ENCODE measurements at regions not wholly inside any gene's neighbourhood (a gene's known extent, or its start where the extent isn't known, plus 50 kb on each side); places are given as distances from the start of the nearest gene placed in this dataset.

DNA sequence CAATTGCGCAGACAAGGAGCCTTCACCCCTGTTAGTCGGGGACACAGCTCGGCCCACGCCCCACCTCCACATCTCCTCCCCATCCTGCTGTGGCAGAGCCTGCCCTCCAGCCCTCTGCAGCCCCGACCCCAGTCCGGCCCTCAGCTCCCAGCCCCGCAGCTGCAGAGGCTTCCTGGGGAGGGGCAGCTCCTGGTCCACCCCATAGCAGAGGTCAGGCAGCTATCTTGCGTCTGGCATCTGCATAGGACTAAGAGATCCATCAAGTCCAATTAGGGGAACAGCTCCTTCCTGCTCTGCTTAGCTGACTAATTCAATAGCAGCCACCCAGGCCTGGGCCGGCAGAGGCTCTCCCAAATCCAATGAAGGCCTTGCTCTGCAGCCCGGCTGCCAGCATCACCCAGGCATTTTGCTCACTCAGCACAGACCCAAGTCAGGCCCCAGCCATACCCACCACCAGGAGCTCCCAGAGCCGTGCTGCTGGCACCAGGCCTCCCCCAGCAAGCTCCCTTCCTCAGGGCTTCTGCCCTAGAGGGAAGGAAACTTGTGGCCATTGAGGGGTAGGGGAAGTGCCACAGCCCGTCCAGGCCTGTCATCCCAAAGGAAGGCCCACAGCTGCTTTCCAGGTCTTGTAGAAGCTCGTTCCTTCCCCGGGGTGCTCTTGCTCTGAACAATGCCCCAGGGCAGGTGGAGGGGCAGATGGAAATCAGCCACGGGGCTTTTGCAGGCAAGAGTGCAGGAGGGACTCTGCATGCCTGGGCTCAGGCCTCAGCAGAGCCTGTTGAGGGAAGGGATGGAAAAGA lies 106.2 kb upstream of the RET start:
- CTCF ChIA-PET: no interaction called here
- DNase-seq (ENCODE audit: extremely low spot score): no peak
- POLR2A ChIA-PET: no interaction called here

DNA sequence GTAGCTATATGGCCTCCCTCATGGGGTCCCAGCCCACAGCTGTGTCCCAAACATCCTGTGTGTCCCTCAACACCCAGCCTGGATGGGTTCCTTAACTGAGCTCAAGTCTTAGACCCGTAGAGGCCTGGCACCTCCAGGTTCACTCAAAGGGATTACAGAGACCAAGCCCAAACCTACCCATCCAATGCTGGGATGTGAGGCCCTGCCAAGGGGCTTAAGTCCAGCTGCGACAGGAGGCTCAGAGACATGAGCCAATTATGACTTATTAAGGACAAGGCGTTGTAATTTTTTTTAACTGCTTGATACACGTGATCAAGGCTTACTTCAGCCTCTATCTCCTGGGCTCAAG lies 105.6 kb upstream of the RET start:
- CTCF ChIA-PET: no interaction called here
- no peak for TF ChIP-seq BHLHE40 (IDR thresholded peaks at IDR 0.05; ENCODE audit: borderline replicate concordance)
- no peak for TF ChIP-seq SP1 (IDR thresholded peaks at IDR 0.05)
- no peak for TF ChIP-seq CTBP1 (IDR thresholded peaks at IDR 0.05; ENCODE audit: borderline replicate concordance)
- no peak for TF ChIP-seq NFRKB (IDR thresholded peaks at IDR 0.05)
- TF ChIP-seq TARDBP (IDR thresholded peaks at IDR 0.05): no peak
- no peak for TF ChIP-seq FOXM1 (IDR thresholded peaks at IDR 0.05; ENCODE audit: borderline replicate concordance)
- POLR2A ChIA-PET: no interaction called here
- DNase-seq (ENCODE audit: extremely low spot score): no peak

More for the DNA sequence above, 106.2 kb upstream of the RET start:
- TF ChIP-seq TARDBP (IDR thresholded peaks at IDR 0.05) (no peak), HDGF (IDR thresholded peaks at IDR 0.05; ENCODE audit: borderline replicate concordance) (no peak), BHLHE40 (IDR thresholded peaks at IDR 0.05; ENCODE audit: borderline replicate concordance) (no peak), L3MBTL2 (conservative IDR thresholded peaks at IDR 0.05) (no peak)

DNA sequence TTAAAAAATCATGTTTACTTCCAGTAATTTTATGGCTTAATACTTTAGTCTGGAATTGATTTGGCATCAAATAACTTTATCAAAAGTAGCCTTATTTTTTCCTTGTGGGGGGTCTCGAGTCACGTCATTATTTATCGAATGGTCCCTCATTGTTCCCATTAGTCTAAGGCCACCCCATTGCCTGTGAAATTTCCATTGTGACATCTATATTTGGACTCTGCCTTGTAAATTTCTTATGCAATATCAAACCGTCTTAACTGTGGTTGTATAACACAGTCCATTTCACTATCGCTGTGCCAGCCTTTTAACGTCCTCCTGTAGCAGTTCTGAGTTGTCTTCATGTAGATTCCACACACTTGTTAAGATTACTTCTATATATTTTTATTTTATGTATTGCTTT lies 103.9 kb upstream of the RET start:
- ChIA-PET POLR2A (no interaction called here), CTCF (no interaction called here)
- TF ChIP-seq SUZ12 (IDR thresholded peaks at IDR 0.05) (no peak), ARNT (IDR thresholded peaks at IDR 0.05) (no peak), L3MBTL2 (conservative IDR thresholded peaks at IDR 0.05) (no peak), NFRKB (IDR thresholded peaks at IDR 0.05) (no peak), FOXK2 (IDR thresholded peaks at IDR 0.05) (no peak), LEF1 (IDR thresholded peaks at IDR 0.05; ENCODE audit: borderline replicate concordance) (no peak), CTBP1 (IDR thresholded peaks at IDR 0.05; ENCODE audit: borderline replicate concordance) (no peak), HDGF (IDR thresholded peaks at IDR 0.05; ENCODE audit: borderline replicate concordance) (no peak), FOXA1 (IDR thresholded peaks at IDR 0.05) (no peak), SP1 (IDR thresholded peaks at IDR 0.05) (no peak)
- no peak for DNase-seq (ENCODE audit: extremely low spot score)

DNA sequence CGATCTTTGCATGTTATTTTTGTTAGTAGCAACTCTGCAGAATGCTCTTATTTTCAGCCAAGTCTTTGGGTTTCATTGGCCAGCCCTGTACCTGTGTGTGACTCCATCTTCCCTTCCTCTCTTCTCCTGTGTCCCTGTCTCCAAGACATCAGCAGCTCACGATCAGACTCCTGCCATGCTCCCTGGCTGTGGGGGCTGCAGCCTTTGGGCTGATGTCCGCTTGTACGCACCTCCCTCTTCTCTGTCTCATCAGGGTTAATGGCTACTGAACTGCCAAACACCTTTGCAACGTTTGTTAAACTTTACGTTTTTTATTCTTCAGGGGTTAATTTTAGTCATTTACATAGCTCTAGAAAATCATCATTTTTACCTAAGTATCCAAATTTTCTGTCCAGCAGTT lies 103.5 kb upstream of the RET start:
- CTCF ChIA-PET: no interaction called here
- TF ChIP-seq HDGF (IDR thresholded peaks at IDR 0.05; ENCODE audit: borderline replicate concordance) (no peak), CTBP1 (IDR thresholded peaks at IDR 0.05; ENCODE audit: borderline replicate concordance) (no peak), NFRKB (IDR thresholded peaks at IDR 0.05) (no peak), ZNF384 (IDR thresholded peaks at IDR 0.05) (no peak)
- DNase-seq (ENCODE audit: extremely low spot score): no peak
- POLR2A ChIA-PET: no interaction called here

DNA sequence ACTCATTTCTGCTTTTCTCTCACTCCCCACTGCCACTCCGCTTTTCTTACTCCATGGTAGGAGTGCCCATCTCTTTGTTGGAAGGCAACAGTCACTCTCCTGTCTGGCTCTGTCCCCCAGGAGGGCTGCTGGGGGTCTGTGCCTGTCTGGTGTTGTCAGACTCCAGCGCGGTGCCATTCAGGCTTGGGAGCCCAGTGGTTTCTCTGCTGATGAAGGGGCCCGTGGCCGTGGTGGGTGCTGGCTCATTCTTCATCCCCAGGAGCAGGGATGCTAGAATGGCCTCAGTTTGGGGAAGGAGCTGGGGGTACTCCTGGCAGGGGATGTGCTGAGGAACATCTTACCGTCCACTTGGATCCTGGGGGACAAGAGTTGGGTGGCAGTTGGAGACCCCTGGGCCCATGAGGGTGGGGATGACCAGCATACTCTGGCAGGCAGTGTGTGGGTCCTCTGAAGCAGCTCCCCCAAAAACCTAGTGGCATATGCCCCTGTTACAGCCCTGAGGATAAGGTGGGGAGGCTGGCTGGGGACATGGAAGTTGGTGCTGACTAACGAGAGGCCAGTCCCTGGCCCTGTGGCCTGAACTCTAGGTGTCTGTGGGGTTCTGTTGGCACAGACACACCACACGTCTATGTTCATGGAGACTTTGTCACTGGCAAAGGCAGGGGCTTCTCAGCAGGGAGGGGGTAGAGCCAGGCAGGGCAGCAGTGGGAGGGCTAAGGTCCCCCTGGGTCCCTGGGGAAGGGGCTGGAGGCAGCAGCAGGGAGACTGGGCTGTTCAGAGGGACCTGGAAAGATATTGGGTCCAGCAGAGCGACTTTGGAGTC lies 102.8 kb upstream of the RET start:
- TF ChIP-seq NFRKB (IDR thresholded peaks at IDR 0.05) (no peak), CTBP1 (IDR thresholded peaks at IDR 0.05; ENCODE audit: borderline replicate concordance) (no peak), TARDBP (IDR thresholded peaks at IDR 0.05) (no peak), L3MBTL2 (conservative IDR thresholded peaks at IDR 0.05) (no peak), ARNT (IDR thresholded peaks at IDR 0.05) (no peak), HDGF (IDR thresholded peaks at IDR 0.05; ENCODE audit: borderline replicate concordance) (no peak), ZNF384 (IDR thresholded peaks at IDR 0.05) (no peak), SP1 (IDR thresholded peaks at IDR 0.05) (no peak), FOXK2 (IDR thresholded peaks at IDR 0.05) (no peak), SUZ12 (IDR thresholded peaks at IDR 0.05) (no peak), ELF4 (IDR thresholded peaks at IDR 0.05) (no peak), LEF1 (IDR thresholded peaks at IDR 0.05; ENCODE audit: borderline replicate concordance) (no peak), FOXA1 (IDR thresholded peaks at IDR 0.05) (no peak), BHLHE40 (IDR thresholded peaks at IDR 0.05; ENCODE audit: borderline replicate concordance) (no peak), FOXM1 (IDR thresholded peaks at IDR 0.05; ENCODE audit: borderline replicate concordance) (no peak)
- TF ChIP-seq, protein P1, sequence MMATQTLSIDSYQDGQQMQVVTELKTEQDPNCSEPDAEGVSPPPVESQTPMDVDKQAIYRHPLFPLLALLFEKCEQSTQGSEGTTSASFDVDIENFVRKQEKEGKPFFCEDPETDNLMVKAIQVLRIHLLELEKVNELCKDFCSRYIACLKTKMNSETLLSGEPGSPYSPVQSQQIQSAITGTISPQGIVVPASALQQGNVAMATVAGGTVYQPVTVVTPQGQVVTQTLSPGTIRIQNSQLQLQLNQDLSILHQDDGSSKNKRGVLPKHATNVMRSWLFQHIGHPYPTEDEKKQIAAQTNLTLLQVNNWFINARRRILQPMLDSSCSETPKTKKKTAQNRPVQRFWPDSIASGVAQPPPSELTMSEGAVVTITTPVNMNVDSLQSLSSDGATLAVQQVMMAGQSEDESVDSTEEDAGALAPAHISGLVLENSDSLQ (IDR thresholded peaks at IDR 0.05): no peak
- ChIA-PET POLR2A (no interaction called here), CTCF (no interaction called here)
- no peak for DNase-seq (ENCODE audit: extremely low spot score)

DNA sequence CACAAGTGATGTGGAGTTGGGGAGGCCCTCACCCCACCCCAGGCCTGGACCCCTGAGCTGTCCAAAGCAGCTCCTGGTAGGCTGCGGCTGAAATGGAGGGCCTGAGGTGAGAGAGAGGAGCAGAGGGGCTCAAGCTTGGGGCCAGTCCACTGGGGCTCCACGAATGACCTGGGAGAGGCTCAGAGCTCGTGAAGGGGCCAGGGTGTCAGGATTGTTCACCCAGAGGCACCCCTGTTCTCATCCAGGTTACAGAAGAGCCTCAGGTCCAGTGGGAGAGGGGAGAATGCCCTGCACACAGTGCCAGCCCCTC lies 102.2 kb upstream of the RET start:
- CTCF ChIA-PET: no interaction called here
- DNase-seq (ENCODE audit: extremely low spot score): no peak
- TF ChIP-seq ZNF384 (IDR thresholded peaks at IDR 0.05) (no peak), TARDBP (IDR thresholded peaks at IDR 0.05) (no peak), FOXA1 (IDR thresholded peaks at IDR 0.05) (no peak), NFRKB (IDR thresholded peaks at IDR 0.05) (no peak), ARNT (IDR thresholded peaks at IDR 0.05) (no peak), SUZ12 (IDR thresholded peaks at IDR 0.05) (no peak), HDGF (IDR thresholded peaks at IDR 0.05; ENCODE audit: borderline replicate concordance) (no peak), L3MBTL2 (conservative IDR thresholded peaks at IDR 0.05) (no peak), LEF1 (IDR thresholded peaks at IDR 0.05; ENCODE audit: borderline replicate concordance) (no peak), SP1 (IDR thresholded peaks at IDR 0.05) (no peak)
- POLR2A ChIA-PET: no interaction called here

DNA sequence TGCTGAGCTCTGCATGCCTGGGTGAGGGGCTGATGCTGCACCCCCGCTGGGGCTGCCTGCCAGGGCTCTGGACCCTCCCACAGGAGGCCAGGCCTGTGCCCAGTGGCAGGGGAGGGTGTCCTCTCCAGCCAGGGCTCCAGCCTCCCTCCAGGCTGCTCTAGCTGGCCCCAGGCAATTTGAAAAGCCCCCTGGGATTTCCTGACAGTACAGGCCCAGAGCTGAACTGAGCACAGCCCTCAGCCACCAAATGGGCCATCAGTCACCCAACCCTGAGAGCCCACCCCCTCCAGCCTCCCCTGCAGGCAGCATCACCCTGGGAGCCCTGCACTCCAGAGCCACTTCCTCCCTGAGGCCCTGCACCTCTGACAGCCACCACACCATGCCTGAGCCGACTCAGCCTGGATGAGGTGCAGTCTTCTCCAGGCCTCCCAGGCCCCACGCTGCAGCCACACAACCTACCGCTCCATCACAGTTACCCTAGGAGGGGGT lies 101.8 kb upstream of the RET start:
- no peak for DNase-seq (ENCODE audit: extremely low spot score)
- TF ChIP-seq FOXM1 (IDR thresholded peaks at IDR 0.05; ENCODE audit: borderline replicate concordance) (no peak), ZNF384 (IDR thresholded peaks at IDR 0.05) (no peak), L3MBTL2 (conservative IDR thresholded peaks at IDR 0.05) (no peak), SP1 (IDR thresholded peaks at IDR 0.05) (no peak), BHLHE40 (IDR thresholded peaks at IDR 0.05; ENCODE audit: borderline replicate concordance) (no peak), NFRKB (IDR thresholded peaks at IDR 0.05) (no peak), HDGF (IDR thresholded peaks at IDR 0.05; ENCODE audit: borderline replicate concordance) (no peak), ARNT (IDR thresholded peaks at IDR 0.05) (no peak), CTBP1 (IDR thresholded peaks at IDR 0.05; ENCODE audit: borderline replicate concordance) (no peak), ELF4 (IDR thresholded peaks at IDR 0.05) (no peak), FOXK2 (IDR thresholded peaks at IDR 0.05) (no peak), SUZ12 (IDR thresholded peaks at IDR 0.05) (no peak)
- TF ChIP-seq, protein P1 (IDR thresholded peaks at IDR 0.05): no peak
- CTCF ChIA-PET: no interaction called here
- POLR2A ChIA-PET: no interaction called here

All from HEK293T (cell line).